Uterus (tissue), 3 donors: ENCODE measurements at regions not wholly inside any gene's neighbourhood (a gene's known extent, or its start where the extent isn't known, plus 50 kb on each side); places are given as distances from the start of the nearest gene placed in this dataset.

Experiments used
- DNase-seq, 2 donors: peaks; one replicate each; pipeline ENCODE4 v3.0.0-alpha.2; 2019 to 2020
- H3K27ac ChIP-seq, 2 donors: fragments of 200-600 bp; sonication (generic); 1 replicate in 1 of 2; 2 replicates in 1 of 2; pipeline ENCODE4 v1.5.1; 2016 to 2018
- H3K27me3 ChIP-seq, 2 donors: fragments of 200-600 bp; sonication (generic); one replicate each; pipeline ENCODE4 v1.5.1; 2018 to 2019; ENCODE audit warnings: control low read depth in 1 of 2
- H3K36me3 ChIP-seq, 2 donors: fragments of 200-600 bp; sonication (generic); one replicate each; pipeline ENCODE4 v1.5.1; 2019; ENCODE audit warnings: control low read depth in 1 of 2
- H3K4me1 ChIP-seq, 2 donors: fragments of 200-600 bp; sonication (generic); one replicate each; pipeline ENCODE4 v1.5.1; 2018 to 2019; ENCODE audit warnings: control low read depth in 1 of 2
- H3K4me3 ChIP-seq, 2 donors: fragments of 200-600 bp; sonication (generic); 1 replicate in 1 of 2; 2 replicates in 1 of 2; pipeline ENCODE4 v1.5.1; 2018 to 2019; ENCODE audit warnings: mild to moderate bottlenecking in 1 of 2
- H3K9me3 ChIP-seq, 2 donors: fragments of 200-600 bp; sonication (generic); one replicate each; pipeline ENCODE4 v1.5.1; 2019; ENCODE audit warnings: control low read depth in 1 of 2
- CTCF ChIP-seq, 4 experiments: fragments of 200-600 bp in 2 of 4; fragments of 450-650 bp in 2 of 4; sonication (generic) in 2 of 4; IDR thresholded peaks; one replicate each; pipeline ENCODE4 v1.5.1; 2016 to 2019; ENCODE audit warnings: antibody characterized with exemption in 4 of 4, mild to moderate bottlenecking in 2 of 4, moderate library complexity in 1 of 4
- POLR2A ChIP-seq, 2 donors: fragments of 450-650 bp; IDR thresholded peaks; one replicate each; pipeline ENCODE4 v1.6.1; 2016; ENCODE audit warnings: antibody characterized with exemption in 2 of 2, mild to moderate bottlenecking in 1 of 2, moderate library complexity in 1 of 2
- intact Hi-C: fragments of 100-400 bp; cut with DNase I; formaldehyde crosslinking; loops from one replicate; pipeline ENCODE4 v1.15.1; 2023; ENCODE audit warnings: low total_unique reads
- donor health status: DM: yes; HTN: yes; CAD: no.

- intact Hi-C loops: no loop called here
- H3K36me3 ChIP-seq: no peaks in the 10 kb centered on the region
- TF ChIP-seq CTCF (IDR thresholded peaks at IDR 0.05) (no peak), POLR2A (IDR thresholded peaks at IDR 0.05) (no peak)
Observed at GRCh38 chr1:87669674-87670073, 341.0 kb downstream of the LMO4 start.

DNA sequence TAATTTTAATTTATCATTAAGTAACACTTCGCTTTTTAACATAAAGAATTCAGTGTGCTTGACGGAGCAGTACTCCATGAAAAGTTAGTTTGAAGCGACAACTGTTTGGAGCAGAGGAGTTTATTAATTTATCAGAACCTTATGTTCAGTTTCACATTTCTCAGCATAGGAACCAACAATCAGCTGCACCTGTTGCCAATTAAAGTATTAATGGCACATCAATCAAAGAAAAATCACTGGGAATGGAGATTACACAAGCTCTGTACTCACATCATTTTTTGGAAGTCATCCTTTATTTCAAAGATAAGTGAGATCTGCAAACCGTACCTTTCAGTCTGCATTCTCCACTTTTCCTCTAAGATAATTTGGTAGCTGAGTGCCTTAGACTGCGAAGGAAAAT lies 344.6 kb downstream of the LMO4 start:
- Histone ChIP-seq H3K36me3 (no peaks in the 10 kb centered on the region), H3K4me1 (no peaks in the 10 kb centered on the region), H3K9me3 (no peaks in the 10 kb centered on the region), H3K27ac (no peak overlapping the region), H3K27me3 (no peaks in the 10 kb centered on the region), H3K4me3 (no peak overlapping the region)
- DNase-seq: no peak
- intact Hi-C loops: no loop called here
- TF ChIP-seq POLR2A (IDR thresholded peaks at IDR 0.05) (no peak), CTCF (IDR thresholded peaks at IDR 0.05) (no peak)

More at GRCh38 chr1:87669674-87670073, 341.0 kb downstream of the LMO4 start:
- Histone ChIP-seq H3K27me3 (no peaks in the 10 kb centered on the region), H3K9me3 (no peaks in the 10 kb centered on the region), H3K27ac (no peak overlapping the region), H3K4me1 (no peaks in the 10 kb centered on the region), H3K4me3 (no peak overlapping the region)
- DNase-seq: no peak

GRCh38 chr1:87673748-87674147 lies 345.1 kb downstream of the LMO4 start:
- Histone ChIP-seq H3K4me3 (no peak overlapping the region), H3K36me3 (no peaks in the 10 kb centered on the region), H3K27me3 (no peaks in the 10 kb centered on the region), H3K9me3 (no peaks in the 10 kb centered on the region), H3K27ac (no peak overlapping the region), H3K4me1 (no peaks in the 10 kb centered on the region)
- DNase-seq: no peak
- TF ChIP-seq CTCF (IDR thresholded peaks at IDR 0.05): no peak
- no peak for TF ChIP-seq POLR2A (IDR thresholded peaks at IDR 0.05)
- intact Hi-C loops: no loop called here

GRCh38 chr1:87674791-87675190 lies 346.1 kb downstream of the LMO4 start:
- Histone ChIP-seq H3K4me1 (no peaks in the 10 kb centered on the region), H3K27ac (no peak overlapping the region), H3K4me3 (no peak overlapping the region), H3K36me3 (no peaks in the 10 kb centered on the region), H3K9me3 (no peaks in the 10 kb centered on the region), H3K27me3 (no peaks in the 10 kb centered on the region)
- DNase-seq: no peak
- intact Hi-C loops: no loop called here
- TF ChIP-seq POLR2A (IDR thresholded peaks at IDR 0.05): no peak

DNA sequence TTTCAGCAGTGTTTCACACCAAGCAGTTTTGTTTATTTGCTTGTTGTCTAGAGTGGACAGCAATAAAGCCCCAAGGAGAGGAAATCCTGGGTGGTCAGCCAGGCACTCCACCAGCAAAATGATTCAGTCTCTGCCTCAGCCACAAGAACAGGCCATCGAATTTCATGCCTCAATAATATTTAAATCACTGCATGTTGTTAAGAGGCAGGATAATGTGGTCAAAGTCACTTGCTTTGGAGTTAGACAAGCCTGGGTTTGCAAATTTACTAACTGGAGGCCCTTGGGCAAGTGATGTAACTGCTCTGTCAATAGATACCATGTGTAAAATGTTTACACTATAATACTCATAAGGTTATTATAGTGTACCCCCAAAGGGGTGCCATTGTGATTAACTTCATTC lies 349.6 kb downstream of the LMO4 start:
- no peaks in the 10 kb centered on the region for H3K27me3 ChIP-seq
- H3K4me3 ChIP-seq: no peak overlapping the region
- no peaks in the 10 kb centered on the region for H3K9me3 ChIP-seq
- no peaks in the 10 kb centered on the region for H3K36me3 ChIP-seq
- no peak for DNase-seq
- no peak for TF ChIP-seq CTCF (IDR thresholded peaks at IDR 0.05)
- no peak for TF ChIP-seq POLR2A (IDR thresholded peaks at IDR 0.05)
- no peaks in the 10 kb centered on the region for H3K4me1 ChIP-seq
- no peak overlapping the region for H3K27ac ChIP-seq
- intact Hi-C loops: no loop called here

GRCh38 chr1:87682565-87682964 lies 353.9 kb downstream of the LMO4 start:
- Histone ChIP-seq H3K27me3 (no peaks in the 10 kb centered on the region), H3K4me3 (no peak overlapping the region), H3K9me3 (no peaks in the 10 kb centered on the region), H3K27ac (no peak overlapping the region), H3K4me1 (no peaks in the 10 kb centered on the region), H3K36me3 (no peaks in the 10 kb centered on the region)
- intact Hi-C loops: no loop called here
- TF ChIP-seq POLR2A (IDR thresholded peaks at IDR 0.05): no peak
- no peak for TF ChIP-seq CTCF (IDR thresholded peaks at IDR 0.05)
- no peak for DNase-seq
